Hypothalamus (tissue), 51 donors: ENCODE measurements at regions not wholly inside any gene's neighbourhood (a gene's known extent, or its start where the extent isn't known, plus 50 kb on each side); places are given as distances from the start of the nearest gene placed in this dataset.
"Not testable (repeated sequence)": the region's sequence is repeated elsewhere in the genome, so short reads cannot be mapped to it uniquely, and the experiment has no call there.

ENCODE experiments used
- DNase-seq, 51 donors: peaks; one replicate each; lab custom pipeline; 2025; lab: John Stamatoyannopoulos, UW

DNA sequence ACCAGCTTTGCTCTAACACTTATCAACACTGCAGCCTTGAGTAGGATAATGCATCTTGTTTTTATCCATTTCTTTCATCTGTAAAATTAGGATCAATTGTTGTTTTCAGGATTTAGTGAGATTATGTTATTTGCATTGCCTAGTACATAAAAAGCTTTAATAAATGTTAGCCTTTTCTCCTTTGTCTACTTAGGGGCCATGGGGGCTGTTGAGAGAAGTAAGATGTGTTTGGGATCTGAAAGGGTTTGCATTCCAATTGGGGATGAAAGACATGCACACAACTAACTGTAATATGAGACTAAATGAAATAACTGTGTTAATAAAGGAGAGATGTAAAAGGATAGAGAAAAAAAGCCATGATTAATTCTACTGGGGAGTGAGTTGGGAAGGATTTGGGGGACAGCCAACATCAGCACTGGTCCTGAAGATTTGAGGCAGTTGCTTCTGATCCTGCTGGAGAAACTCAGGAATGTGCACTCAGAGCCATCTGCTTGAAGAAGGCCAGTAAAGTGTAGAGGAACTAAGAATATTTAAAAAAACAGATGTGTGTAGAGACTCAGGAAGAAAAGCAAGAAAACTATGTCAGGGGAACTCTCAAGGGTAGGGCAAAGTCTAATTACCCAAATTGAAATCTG, 236.3 kb downstream of the OLFM4 start:
- no peak for DNase-seq

GRCh38 chr13:53266757-53267156, 238.1 kb downstream of the OLFM4 start:
- DNase-seq, result no peak

DNA sequence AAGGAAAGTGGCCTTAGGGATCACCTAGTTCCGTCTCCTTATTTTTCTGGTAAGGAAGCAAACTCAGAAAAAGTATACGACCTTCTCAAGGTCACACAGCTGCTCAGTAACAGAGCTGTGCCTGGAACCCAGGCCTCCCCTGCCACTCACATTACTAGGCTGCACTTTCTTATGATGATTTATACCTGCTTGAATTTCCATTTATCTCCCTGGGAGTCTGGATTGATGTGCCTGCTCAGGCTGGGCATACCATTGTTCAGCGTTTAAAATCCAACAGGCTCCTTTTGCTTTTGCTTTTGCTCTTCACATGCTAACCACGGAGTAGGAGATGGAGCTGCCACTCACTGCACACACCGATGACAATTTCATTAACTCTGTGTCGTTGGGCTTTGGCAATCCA, 241.0 kb downstream of the OLFM4 start:
- no peak for DNase-seq

DNA sequence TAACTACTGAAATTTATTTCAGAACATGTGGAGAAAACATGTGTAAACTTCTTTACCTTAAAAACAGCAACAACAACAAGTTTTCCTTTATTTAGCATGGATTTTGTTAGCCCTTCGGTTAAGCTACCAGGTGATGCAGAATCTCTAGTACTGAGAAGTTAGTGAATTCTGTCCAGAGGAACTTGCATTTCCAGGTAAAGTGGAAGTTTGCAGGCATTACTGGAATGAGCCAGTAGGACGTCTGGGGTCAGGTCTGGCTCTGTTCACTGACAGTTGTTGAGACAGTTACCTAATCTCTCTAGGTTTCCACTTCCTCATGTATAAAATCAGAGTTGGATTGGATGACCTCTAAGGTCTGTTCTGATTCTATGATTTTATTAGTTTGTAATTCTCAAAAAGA, 244.3 kb downstream of the OLFM4 start:
- no peak for DNase-seq

DNA sequence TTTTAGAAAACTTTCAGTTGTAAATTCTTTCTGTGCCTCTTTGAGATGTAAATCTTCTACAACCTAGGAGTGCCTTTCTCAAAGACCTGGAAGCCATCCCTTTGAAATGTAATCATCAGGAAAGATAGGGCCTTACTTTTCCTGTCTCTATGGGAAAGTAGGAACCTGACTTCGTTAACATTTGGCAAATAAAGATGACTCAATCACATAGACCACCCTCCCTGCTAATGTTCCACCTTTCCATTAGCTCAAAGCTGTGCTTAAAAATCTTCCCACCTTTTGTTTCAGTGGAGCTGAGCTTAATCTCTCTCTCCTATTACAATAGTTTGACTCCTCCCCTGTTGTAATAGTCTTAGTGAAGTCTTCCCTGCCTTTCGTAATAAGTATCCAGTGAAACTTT, 247.7 kb downstream of the OLFM4 start:
- no peak for DNase-seq

- DNase-seq, result no peak
These were observed 253.1 kb downstream of the OLFM4 start for GRCh38 chr13:53281677-53282076.

- no peak for DNase-seq
These were observed 257.4 kb downstream of the OLFM4 start for GRCh38 chr13:53285896-53286430.

DNA sequence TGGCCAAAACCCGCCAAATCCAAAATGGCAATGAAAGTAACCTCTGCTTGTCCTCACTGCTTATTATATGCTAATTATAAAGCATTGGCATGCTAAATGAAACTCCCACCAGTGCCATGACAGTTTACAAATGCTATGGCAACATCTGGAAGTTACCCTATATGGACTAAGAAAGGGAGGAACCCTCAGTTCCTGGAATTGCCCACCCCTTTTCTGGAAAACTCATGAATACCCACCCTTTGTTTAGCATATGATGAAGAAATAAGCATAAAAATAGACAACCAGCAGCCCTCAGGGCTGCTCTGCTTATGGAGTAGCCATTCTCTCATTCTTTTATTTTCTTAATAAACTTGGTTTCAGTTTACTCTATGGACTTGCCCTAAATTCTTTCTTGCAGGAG, 269.8 kb downstream of the OLFM4 start:
- DNase-seq, result no peak

- no peak for DNase-seq
These were observed 272.8 kb downstream of the OLFM4 start for GRCh38 chr13:53301449-53301848.

GRCh38 chr13:53305419-53305818, 276.8 kb downstream of the OLFM4 start:
- DNase-seq, result not testable (repeated sequence)

DNA sequence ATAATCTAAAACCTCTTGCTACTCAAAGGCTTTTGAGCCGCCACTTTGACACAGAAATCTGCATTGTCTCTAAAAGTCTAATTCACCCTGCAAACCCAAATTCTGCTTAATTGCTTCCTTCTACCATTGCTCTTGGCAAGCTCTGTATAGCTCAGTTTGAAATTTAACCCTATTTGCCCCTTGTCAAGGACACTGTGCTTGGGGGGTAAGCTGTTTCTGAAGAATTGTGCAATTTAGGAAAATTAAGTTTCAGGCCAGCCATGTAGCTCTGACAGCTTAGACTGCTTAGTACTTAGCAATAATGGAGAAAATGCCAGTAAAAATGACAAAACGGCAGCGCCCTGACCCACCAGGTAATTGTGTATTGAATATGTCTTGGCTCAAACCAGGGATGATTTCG, 282.2 kb downstream of the OLFM4 start:
- DNase-seq, result no peak

- no peak for DNase-seq
These were observed 282.9 kb downstream of the OLFM4 start for GRCh38 chr13:53311561-53311960.

DNA sequence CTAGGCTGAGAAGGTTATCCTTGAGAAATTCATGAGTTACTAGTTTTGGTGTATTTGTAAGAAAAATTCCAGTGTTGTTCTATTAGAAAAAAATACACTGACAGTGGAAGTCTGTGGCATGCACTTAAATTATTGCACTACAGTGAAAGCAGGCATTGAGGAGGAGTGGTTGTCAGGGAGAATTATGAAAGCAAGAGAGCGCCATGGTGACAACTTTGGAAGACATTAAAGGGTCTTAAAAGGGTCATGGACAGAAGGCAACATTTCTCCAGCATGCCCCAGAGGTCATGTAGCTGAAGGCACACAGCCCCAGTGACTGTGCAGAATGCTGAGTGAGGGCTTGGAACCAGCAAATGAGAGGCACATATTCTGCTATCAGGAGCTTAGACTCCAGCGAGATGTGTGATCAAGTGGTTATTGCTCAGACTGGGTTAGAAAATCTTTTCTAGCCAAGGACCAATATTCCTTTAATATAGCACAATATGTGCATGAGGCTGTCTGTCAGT, 292.7 kb downstream of the OLFM4 start:
- no peak for DNase-seq

DNA sequence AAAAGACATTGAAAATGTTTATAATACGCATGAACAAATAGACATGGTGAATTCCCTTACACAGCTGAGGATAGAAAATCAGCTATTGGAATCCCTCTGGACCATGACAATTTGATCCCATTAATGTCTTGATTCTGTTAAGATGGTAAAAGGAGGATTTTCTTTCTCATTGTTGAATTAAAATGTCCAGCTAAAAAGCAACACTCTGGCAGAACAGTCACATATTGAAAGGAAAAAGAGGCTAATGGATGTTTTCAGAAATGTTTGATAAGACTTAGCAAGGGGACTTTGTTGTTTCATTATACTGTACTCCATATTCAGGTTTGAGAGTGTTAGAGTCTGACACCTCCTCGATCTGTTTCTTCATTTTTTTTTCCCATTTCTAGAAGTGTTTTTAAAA, 296.0 kb downstream of the OLFM4 start:
- no peak for DNase-seq

GRCh38 chr13:53326716-53327115, 298.1 kb downstream of the OLFM4 start:
- DNase-seq, result no peak

DNA sequence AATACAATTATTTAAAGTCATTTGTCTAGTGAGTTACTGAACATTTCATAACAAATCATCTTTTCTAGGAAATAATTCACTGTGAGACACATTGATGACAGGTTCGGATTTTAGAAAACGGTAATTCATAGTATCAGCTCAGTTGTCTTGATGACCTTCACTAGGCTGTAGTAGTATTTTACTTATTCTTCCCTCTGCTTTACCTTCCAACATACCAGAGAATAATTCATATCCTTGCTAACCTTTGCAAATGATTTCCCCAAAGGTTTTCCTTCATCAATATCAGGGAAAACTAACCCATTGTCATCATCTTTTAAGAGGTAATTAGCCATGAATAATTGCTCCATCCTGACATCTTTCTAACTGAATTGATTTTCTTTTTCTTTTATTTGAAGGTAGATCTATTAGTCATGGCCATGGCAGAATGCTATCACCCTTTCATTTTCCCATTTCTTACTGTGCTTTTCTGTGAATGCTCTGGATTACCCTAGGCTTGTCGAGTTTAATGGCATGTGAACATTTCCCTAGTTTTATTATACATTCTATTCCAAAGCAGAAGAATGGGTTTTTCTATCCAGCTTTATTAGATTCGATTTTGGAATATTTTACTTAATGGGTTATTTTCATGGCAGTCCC, 299.2 kb downstream of the OLFM4 start:
- no peak for DNase-seq

GRCh38 chr13:53336441-53337160, 308.0 kb downstream of the OLFM4 start:
- DNase-seq, result no peak

GRCh38 chr13:53338760-53339159, 310.1 kb downstream of the OLFM4 start:
- DNase-seq, result no peak

- no peak for DNase-seq
These were observed 312.0 kb downstream of the OLFM4 start for GRCh38 chr13:53340505-53341143.

DNA sequence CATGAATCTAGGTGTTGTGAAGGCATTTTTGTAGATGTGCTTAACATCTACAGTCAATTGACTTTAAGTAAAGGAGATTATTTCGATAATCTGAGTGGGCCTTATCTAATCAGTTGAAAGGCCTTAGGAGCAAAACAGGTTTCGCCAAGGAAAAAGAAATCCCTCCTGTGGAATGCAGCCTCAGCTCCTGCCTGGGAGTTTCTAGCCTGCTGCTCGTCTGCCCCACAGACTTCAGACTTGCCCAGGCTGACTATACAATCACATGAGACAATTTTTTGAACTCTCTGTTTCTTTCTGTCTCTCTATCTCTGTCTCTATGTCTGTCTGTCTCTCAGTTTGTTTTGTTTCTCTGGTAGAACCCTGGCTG, 312.5 kb downstream of the OLFM4 start:
- no peak for DNase-seq
